ENCODE measurements at regions not wholly inside any gene's neighbourhood (a gene's known extent, or its start where the extent isn't known, plus 50 kb on each side); places are given as distances from the start of the nearest gene placed in this dataset.

DNA sequence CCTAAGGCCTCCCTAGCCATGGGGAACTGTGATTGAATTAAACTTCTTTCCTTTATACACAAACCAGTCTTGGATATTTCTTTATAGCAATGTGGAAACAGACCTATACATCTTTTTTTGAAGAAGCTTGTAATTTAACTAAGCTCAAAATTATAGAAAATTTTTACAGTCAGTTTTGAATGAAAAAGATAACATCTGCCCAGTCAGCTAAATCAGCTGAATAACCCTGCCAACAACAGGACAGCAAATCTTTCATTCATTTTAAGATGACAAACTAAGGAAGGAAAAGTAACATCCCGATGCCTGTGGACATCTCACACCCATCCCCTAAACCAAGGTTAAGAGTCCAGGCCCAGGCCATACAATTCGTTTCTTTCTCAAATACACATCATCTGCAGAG lies 541.3 kb upstream of the SLC39A10 start:
- no peaks in the 10 kb centered on the region for H3K27me3 ChIP-seq (ENCODE audit: control insufficient read depth in 1 of 2, insufficient read depth in 1 of 2, low read length in 2 of 2)
- H2BK12ac ChIP-seq (ENCODE audit: low read length in 2 of 2) = no peak overlapping the region
- no peak overlapping the region for H3K18ac ChIP-seq (ENCODE audit: low read depth in 1 of 2, low read length in 2 of 2)
- H3K4me3 ChIP-seq (ENCODE audit: insufficient read depth in 1 of 2, low read depth in 1 of 2, low read length in 2 of 2) = no peak overlapping the region
- H3K23ac ChIP-seq (ENCODE audit: low read length in 2 of 2) = no peak overlapping the region
- DNase-seq = no peak
- WGBS = 52% methylated on average over 2 of the region's 2 CpGs
- H3K4me2 ChIP-seq (ENCODE audit: low read length, poor library complexity, severe bottlenecking) = no peak overlapping the region
- H2BK5ac ChIP-seq (ENCODE audit: low read depth, low read length, poor library complexity, severe bottlenecking) = no peak overlapping the region
- H3K27ac ChIP-seq (ENCODE audit: low read length, poor library complexity, severe bottlenecking) = no peak overlapping the region
- no peak overlapping the region for H3K4ac ChIP-seq (ENCODE audit: low read depth in 1 of 2, low read length in 2 of 2)
- H3K14ac ChIP-seq (ENCODE audit: low read length in 2 of 2) = no peak overlapping the region
- H2AFZ ChIP-seq (ENCODE audit: low read depth, low read length) = no peak overlapping the region
- H3K9ac ChIP-seq (ENCODE audit: low read length) = no peak overlapping the region
- no peak overlapping the region for H2BK120ac ChIP-seq (ENCODE audit: low read depth, low read length)
- peaks cover 14% of the 10 kb centered on the region for H3K9me3 ChIP-seq (ENCODE audit: control insufficient read depth, low read length)
- H2AK5ac ChIP-seq (ENCODE audit: low read length, severe bottlenecking) = no peak overlapping the region
- H4K91ac ChIP-seq (ENCODE audit: low read length) = no peak overlapping the region
- H4K8ac ChIP-seq (ENCODE audit: low read length) = no peak overlapping the region
- no peaks in the 10 kb centered on the region for H3K79me1 ChIP-seq (replicated peaks; ENCODE audit: low read length, poor library complexity, severe bottlenecking)
- H2BK15ac ChIP-seq (ENCODE audit: low read depth, poor library complexity, severe bottlenecking) = no peak overlapping the region
- H3K36me3 ChIP-seq (ENCODE audit: control insufficient read depth in 1 of 2, insufficient read depth in 2 of 2, low read depth in 1 of 2, low read length in 2 of 2) = no peaks in the 10 kb centered on the region
- no peaks in the 10 kb centered on the region for H3K4me1 ChIP-seq (ENCODE audit: control insufficient read depth, insufficient read depth, low read depth, low read length)

DNA sequence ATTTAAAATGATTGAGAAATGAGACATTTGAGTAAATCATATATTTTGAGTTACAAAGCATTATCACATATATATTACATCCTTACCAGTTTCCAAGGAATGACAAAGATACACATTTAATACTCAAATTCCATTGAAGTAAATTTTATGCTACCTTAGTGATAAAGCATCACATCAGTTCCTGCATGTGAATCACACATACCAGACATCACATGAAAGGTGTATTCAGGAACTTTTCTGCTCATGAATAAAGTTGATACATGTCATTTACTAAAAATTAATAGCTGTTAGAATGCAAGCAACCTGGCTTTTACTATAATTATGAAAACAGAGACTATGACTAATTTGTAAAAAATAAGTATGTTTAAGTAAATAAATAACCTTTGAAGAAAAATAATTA lies 548.8 kb upstream of the SLC39A10 start:
- no peaks in the 10 kb centered on the region for H3K79me1 ChIP-seq (replicated peaks; ENCODE audit: low read length, poor library complexity, severe bottlenecking)
- no peaks in the 10 kb centered on the region for H3K27me3 ChIP-seq (ENCODE audit: control insufficient read depth in 1 of 2, insufficient read depth in 1 of 2, low read length in 2 of 2)
- no peak overlapping the region for H3K14ac ChIP-seq (ENCODE audit: low read length in 2 of 2)
- no peak overlapping the region for H2BK15ac ChIP-seq (ENCODE audit: low read depth, poor library complexity, severe bottlenecking)
- H2BK5ac ChIP-seq (ENCODE audit: low read depth, low read length, poor library complexity, severe bottlenecking) = no peak overlapping the region
- no peak for DNase-seq
- H4K91ac ChIP-seq (ENCODE audit: low read length) = no peak overlapping the region
- H3K27ac ChIP-seq (ENCODE audit: low read length, poor library complexity, severe bottlenecking) = no peak overlapping the region
- H3K4ac ChIP-seq (ENCODE audit: low read depth in 1 of 2, low read length in 2 of 2) = no peak overlapping the region
- H3K36me3 ChIP-seq (ENCODE audit: control insufficient read depth in 1 of 2, insufficient read depth in 2 of 2, low read depth in 1 of 2, low read length in 2 of 2) = no peaks in the 10 kb centered on the region
- H3K4me3 ChIP-seq (ENCODE audit: insufficient read depth in 1 of 2, low read depth in 1 of 2, low read length in 2 of 2) = no peak overlapping the region
- H3K18ac ChIP-seq (ENCODE audit: low read depth in 1 of 2, low read length in 2 of 2) = no peak overlapping the region
- no peak overlapping the region for H2BK12ac ChIP-seq (ENCODE audit: low read length in 2 of 2)
- H2AFZ ChIP-seq (ENCODE audit: low read depth, low read length) = no peak overlapping the region
- no peak overlapping the region for H2AK5ac ChIP-seq (ENCODE audit: low read length, severe bottlenecking)
- H4K8ac ChIP-seq (ENCODE audit: low read length) = no peak overlapping the region
- H3K9ac ChIP-seq (ENCODE audit: low read length) = no peak overlapping the region
- no peak overlapping the region for H2BK120ac ChIP-seq (ENCODE audit: low read depth, low read length)
- H3K4me1 ChIP-seq (ENCODE audit: control insufficient read depth, insufficient read depth, low read depth, low read length) = no peaks in the 10 kb centered on the region
- no peak overlapping the region for H3K23ac ChIP-seq (ENCODE audit: low read length in 2 of 2)
- no peak overlapping the region for H3K4me2 ChIP-seq (ENCODE audit: low read length, poor library complexity, severe bottlenecking)
- peaks cover 21% of the 10 kb centered on the region for H3K9me3 ChIP-seq (ENCODE audit: control insufficient read depth, low read length)

DNA sequence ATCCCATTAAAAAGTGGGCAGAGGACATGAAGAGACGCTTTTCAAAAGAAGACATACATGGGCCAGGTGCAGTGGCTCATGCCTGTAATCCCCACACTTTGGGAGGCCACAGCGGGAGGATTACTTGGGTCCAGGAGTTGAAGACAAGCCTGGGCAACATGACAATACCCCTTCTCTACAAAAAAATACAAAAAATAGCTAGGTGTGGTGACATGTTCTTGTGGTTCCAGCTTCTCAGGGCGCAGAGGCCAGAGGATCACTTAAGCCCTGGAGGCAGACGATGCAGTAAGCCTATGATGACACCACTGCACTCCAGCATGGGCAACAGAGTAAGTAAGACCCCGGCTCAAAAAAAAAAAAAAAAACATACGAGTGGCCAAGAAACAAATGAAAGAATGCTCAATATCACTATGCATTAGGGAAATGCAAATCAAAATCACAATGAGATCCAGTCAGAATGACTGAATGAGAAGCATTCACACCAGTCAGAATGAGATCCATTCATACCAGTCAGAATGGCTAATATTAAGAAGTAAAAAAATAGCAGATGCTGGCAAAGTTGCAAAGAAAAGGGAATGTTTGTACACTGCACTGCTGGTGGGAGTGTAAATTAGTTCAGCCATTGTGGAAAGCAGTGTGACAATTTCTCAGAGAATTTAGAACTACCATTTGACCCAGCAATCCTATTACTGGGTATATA lies 550.2 kb upstream of the SLC39A10 start:
- no peaks in the 10 kb centered on the region for H3K27me3 ChIP-seq (ENCODE audit: control insufficient read depth in 1 of 2, insufficient read depth in 1 of 2, low read length in 2 of 2)
- no peak overlapping the region for H3K23ac ChIP-seq (ENCODE audit: low read length in 2 of 2)
- no peak overlapping the region for H2BK120ac ChIP-seq (ENCODE audit: low read depth, low read length)
- H2BK5ac ChIP-seq (ENCODE audit: low read depth, low read length, poor library complexity, severe bottlenecking) = no peak overlapping the region
- no peak overlapping the region for H2AK5ac ChIP-seq (ENCODE audit: low read length, severe bottlenecking)
- H3K4me2 ChIP-seq (ENCODE audit: low read length, poor library complexity, severe bottlenecking) = no peak overlapping the region
- H3K9me3 ChIP-seq (ENCODE audit: control insufficient read depth, low read length) = peaks cover 20% of the 10 kb centered on the region
- H3K9ac ChIP-seq (ENCODE audit: low read length) = no peak overlapping the region
- no peaks in the 10 kb centered on the region for H3K4me1 ChIP-seq (ENCODE audit: control insufficient read depth, insufficient read depth, low read depth, low read length)
- no peaks in the 10 kb centered on the region for H3K79me1 ChIP-seq (replicated peaks; ENCODE audit: low read length, poor library complexity, severe bottlenecking)
- no peak overlapping the region for H2BK12ac ChIP-seq (ENCODE audit: low read length in 2 of 2)
- no peak overlapping the region for H3K4ac ChIP-seq (ENCODE audit: low read depth in 1 of 2, low read length in 2 of 2)
- no peaks in the 10 kb centered on the region for H3K36me3 ChIP-seq (ENCODE audit: control insufficient read depth in 1 of 2, insufficient read depth in 2 of 2, low read depth in 1 of 2, low read length in 2 of 2)
- no peak overlapping the region for H2AFZ ChIP-seq (ENCODE audit: low read depth, low read length)
- no peak overlapping the region for H3K18ac ChIP-seq (ENCODE audit: low read depth in 1 of 2, low read length in 2 of 2)
- no peak overlapping the region for H3K27ac ChIP-seq (ENCODE audit: low read length, poor library complexity, severe bottlenecking)
- 71% methylated on average over 4 of the region's 6 CpGs for WGBS
- no peak overlapping the region for H2BK15ac ChIP-seq (ENCODE audit: low read depth, poor library complexity, severe bottlenecking)
- H4K91ac ChIP-seq (ENCODE audit: low read length) = no peak overlapping the region
- no peak overlapping the region for H4K8ac ChIP-seq (ENCODE audit: low read length)
- H3K14ac ChIP-seq (ENCODE audit: low read length in 2 of 2) = no peak overlapping the region
- no peak overlapping the region for H3K4me3 ChIP-seq (ENCODE audit: insufficient read depth in 1 of 2, low read depth in 1 of 2, low read length in 2 of 2)
- DNase-seq = no peak

DNA sequence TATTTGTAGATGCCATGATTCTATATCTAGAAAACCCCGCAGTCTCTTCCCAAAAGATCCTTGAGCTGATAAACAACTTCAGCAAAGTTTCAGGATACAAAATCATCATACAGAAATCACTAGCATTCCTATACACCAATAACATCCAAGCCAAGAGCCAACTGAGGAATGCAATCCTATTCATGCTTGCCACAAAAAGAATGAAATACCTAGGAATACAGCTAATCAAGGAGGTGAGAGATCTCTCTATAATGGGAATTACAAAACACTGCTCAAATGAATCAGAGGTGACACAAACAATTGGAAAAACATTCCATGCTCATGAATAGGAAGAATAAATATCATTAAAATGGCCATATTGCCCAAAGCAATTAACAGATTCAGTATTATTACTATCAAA lies 551.4 kb upstream of the SLC39A10 start:
- Histone ChIP-seq H2AFZ (ENCODE audit: low read depth, low read length) (no peak overlapping the region), H3K79me1 (replicated peaks; ENCODE audit: low read length, poor library complexity, severe bottlenecking) (no peaks in the 10 kb centered on the region), H3K4me2 (ENCODE audit: low read length, poor library complexity, severe bottlenecking) (no peak overlapping the region), H3K4me1 (ENCODE audit: control insufficient read depth, insufficient read depth, low read depth, low read length) (no peaks in the 10 kb centered on the region), H3K36me3 (ENCODE audit: control insufficient read depth in 1 of 2, insufficient read depth in 2 of 2, low read depth in 1 of 2, low read length in 2 of 2) (no peaks in the 10 kb centered on the region), H3K18ac (ENCODE audit: low read depth in 1 of 2, low read length in 2 of 2) (no peak overlapping the region), H2BK12ac (ENCODE audit: low read length in 2 of 2) (no peak overlapping the region), H3K4ac (ENCODE audit: low read depth in 1 of 2, low read length in 2 of 2) (no peak overlapping the region), H3K14ac (ENCODE audit: low read length in 2 of 2) (no peak overlapping the region), H4K91ac (ENCODE audit: low read length) (no peak overlapping the region), H2BK15ac (ENCODE audit: low read depth, poor library complexity, severe bottlenecking) (no peak overlapping the region), H2BK5ac (ENCODE audit: low read depth, low read length, poor library complexity, severe bottlenecking) (no peak overlapping the region), H3K9ac (ENCODE audit: low read length) (no peak overlapping the region), H3K4me3 (ENCODE audit: insufficient read depth in 1 of 2, low read depth in 1 of 2, low read length in 2 of 2) (no peak overlapping the region), H4K8ac (ENCODE audit: low read length) (no peak overlapping the region), H3K23ac (ENCODE audit: low read length in 2 of 2) (no peak overlapping the region), H2AK5ac (ENCODE audit: low read length, severe bottlenecking) (no peak overlapping the region), H2BK120ac (ENCODE audit: low read depth, low read length) (no peak overlapping the region), H3K9me3 (ENCODE audit: control insufficient read depth, low read length) (peaks cover 12% of the 10 kb centered on the region), H3K27me3 (ENCODE audit: control insufficient read depth in 1 of 2, insufficient read depth in 1 of 2, low read length in 2 of 2) (no peaks in the 10 kb centered on the region), H3K27ac (ENCODE audit: low read length, poor library complexity, severe bottlenecking) (no peak overlapping the region)
- no peak for DNase-seq
- 75% methylated on average over 1 of the region's 1 CpG for WGBS
